WERI-Rb-1 (cell line): ENCODE measurements at regions not wholly inside any gene's neighbourhood (a gene's known extent, or its start where the extent isn't known, plus 50 kb on each side); places are given as distances from the start of the nearest gene placed in this dataset.

Source experiments
- DNase-seq: peaks from one replicate; pipeline ENCODE4 v3.0.0-alpha.2; 2020
- H3K27ac ChIP-seq: fragments of 250-450 bp; sonication (Bioruptor Pico); 2 replicates; pipeline ENCODE4 v1.5.1; 2020; ENCODE audit warnings: mild to moderate bottlenecking, moderate library complexity
- H3K27me3 ChIP-seq: fragments of 250-450 bp; sonication (Bioruptor Pico); 2 replicates; pipeline ENCODE4 v1.5.1; 2021; ENCODE audit warnings: mild to moderate bottlenecking, low read depth, moderate library complexity; ENCODE audit not compliant: insufficient read depth, severe bottlenecking
- H3K36me3 ChIP-seq: fragments of 250-450 bp; sonication (Bioruptor Pico); 2 replicates; pipeline ENCODE4 v1.5.1; 2020; ENCODE audit warnings: mild to moderate bottlenecking, moderate library complexity
- H3K4me3 ChIP-seq: 2 replicates; pipeline ENCODE4 v1.5.1; 2011; ENCODE audit warnings: low read depth, mild to moderate bottlenecking, control low read depth, low read length
- H3K9me3 ChIP-seq: fragments of 250-450 bp; sonication (Bioruptor Pico); 2 replicates; pipeline ENCODE4 v1.5.1; 2021; ENCODE audit warnings: mild to moderate bottlenecking, moderate library complexity; ENCODE audit not compliant: severe bottlenecking
- CTCF ChIP-seq: IDR thresholded peaks from 2 replicates; pipeline ENCODE4 v1.5.1; 2011; ENCODE audit warnings: low read depth, mild to moderate bottlenecking, control low read depth, inconsistent platforms, low read length

DNA sequence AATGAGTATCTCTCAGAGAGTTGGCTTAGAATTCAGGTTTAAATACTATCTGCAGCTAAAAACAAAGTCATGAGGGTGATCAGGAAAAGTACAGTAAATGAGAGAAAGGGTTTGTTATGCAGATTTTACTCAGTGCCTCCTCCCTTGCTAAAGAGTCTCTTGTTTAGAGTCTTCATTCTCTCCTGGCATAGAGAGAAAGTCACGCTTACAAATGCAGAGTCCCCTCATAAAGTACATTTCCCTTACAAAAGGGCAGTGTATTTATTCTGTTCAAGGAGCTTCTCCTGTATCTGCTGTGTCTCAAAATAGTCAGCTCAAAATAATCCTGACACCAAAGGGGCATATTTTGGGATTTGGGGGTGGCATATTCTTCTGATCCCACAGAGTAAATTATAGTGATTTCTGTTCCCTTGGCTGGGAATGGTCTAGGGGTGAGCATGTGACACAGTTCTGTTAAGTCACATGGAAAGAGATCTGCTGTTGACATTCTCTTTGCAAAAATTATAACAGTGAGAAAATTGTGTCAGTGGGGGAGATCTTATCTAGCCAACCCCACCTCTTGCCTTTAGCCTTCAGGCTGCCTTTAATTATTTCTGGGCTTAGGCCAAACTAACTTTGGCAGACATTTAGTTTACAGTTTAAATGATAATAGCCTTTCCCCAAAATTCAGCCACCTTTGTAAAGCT, 102.9 kb downstream of the MTNR1B start:
- TF ChIP-seq CTCF = no peak
- no peak overlapping the region for H3K4me3 ChIP-seq
- H3K27ac ChIP-seq = no peak overlapping the region
- no peaks in the 10 kb centered on the region for H3K9me3 ChIP-seq
- no peak for DNase-seq
- H3K36me3 ChIP-seq = no peaks in the 10 kb centered on the region
- H3K27me3 ChIP-seq = no peaks in the 10 kb centered on the region

DNA sequence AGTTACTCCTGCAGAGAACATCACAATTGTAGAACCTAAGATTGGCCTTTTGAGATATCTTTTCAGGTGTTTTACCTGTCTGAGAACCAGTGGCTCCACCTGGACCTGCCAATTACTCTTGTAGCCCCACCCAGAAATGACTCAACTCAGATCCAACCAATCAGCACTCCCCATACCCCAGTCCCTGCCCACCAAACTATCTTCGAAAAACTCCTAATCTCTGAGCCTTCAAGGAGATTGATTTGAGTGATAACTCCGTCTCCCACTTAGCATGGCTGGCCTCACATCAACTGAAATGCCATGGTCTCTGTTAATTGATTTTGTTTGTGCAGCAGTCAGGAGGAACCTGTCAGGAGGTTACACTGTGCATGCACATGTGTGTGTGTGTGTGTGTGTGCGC, 103.6 kb downstream of the MTNR1B start:
- Histone ChIP-seq H3K36me3 (no peaks in the 10 kb centered on the region), H3K27me3 (no peaks in the 10 kb centered on the region), H3K9me3 (no peaks in the 10 kb centered on the region), H3K27ac (no peak overlapping the region), H3K4me3 (no peak overlapping the region)
- TF ChIP-seq CTCF = no peak
- no peak for DNase-seq

- no peak for DNase-seq
- Histone ChIP-seq H3K27me3 (no peaks in the 10 kb centered on the region), H3K9me3 (no peaks in the 10 kb centered on the region), H3K36me3 (no peaks in the 10 kb centered on the region), H3K27ac (no peak overlapping the region), H3K4me3 (no peak overlapping the region)
- TF ChIP-seq CTCF = no peak
Observed at GRCh38 chr11:93073508-93074280, 104.2 kb downstream of the MTNR1B start.

DNA sequence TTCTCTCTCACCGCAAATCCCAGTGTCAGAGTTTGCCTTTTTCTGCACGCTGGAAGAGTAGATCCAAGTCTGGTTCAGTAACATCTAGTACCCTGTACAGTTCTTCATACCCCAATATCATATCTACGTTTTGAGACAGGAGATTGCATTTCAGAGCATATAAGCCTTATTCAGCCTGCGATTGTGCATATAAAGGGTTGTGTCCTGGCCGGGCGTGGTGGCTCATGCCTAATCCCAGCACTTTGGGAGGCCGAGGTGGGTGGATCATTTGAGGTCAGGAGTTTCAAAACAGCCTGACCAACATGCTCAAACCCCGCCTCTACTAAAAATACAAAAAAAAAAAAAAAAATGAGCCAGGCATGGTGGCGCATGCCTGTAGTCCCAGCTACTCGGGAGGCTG, 104.9 kb downstream of the MTNR1B start:
- Histone ChIP-seq H3K27ac (no peak overlapping the region), H3K4me3 (no peak overlapping the region), H3K36me3 (no peaks in the 10 kb centered on the region), H3K9me3 (no peaks in the 10 kb centered on the region), H3K27me3 (no peaks in the 10 kb centered on the region)
- TF ChIP-seq CTCF = no peak
- no peak for DNase-seq

GRCh38 chr11:93075782-93076181, 106.3 kb downstream of the MTNR1B start:
- H3K36me3 ChIP-seq = no peaks in the 10 kb centered on the region
- H3K27me3 ChIP-seq = no peaks in the 10 kb centered on the region
- H3K4me3 ChIP-seq = no peak overlapping the region
- DNase-seq = no peak
- no peak overlapping the region for H3K27ac ChIP-seq
- no peaks in the 10 kb centered on the region for H3K9me3 ChIP-seq
- TF ChIP-seq CTCF = no peak
